GM18951 (cell line): ENCODE measurements at regions not wholly inside any gene's neighbourhood (a gene's known extent, or its start where the extent isn't known, plus 50 kb on each side); places are given as distances from the start of the nearest gene placed in this dataset.
"Not testable (repeated sequence)": the region's sequence is repeated elsewhere in the genome, so short reads cannot be mapped to it uniquely, and the experiment has no call there.

Source experiments
- POLR2A ChIP-seq: IDR thresholded peaks from 4 replicates; pipeline ENCODE4 v1.6.1; 2011; ENCODE audit warnings: mild to moderate bottlenecking; ENCODE audit not compliant: insufficient read length, insufficient read depth; ENCODE audit errors: extremely low read depth
- in situ Hi-C: fragments of 300-500 bp; cut with MboI; formaldehyde crosslinking; loops from one replicate; pipeline ENCODE4 v1.12.0; 2022; ENCODE audit warnings: low sequenced_read_pairs, mixed read lengths, inconsistent platforms; ENCODE audit not compliant: unreplicated experiment

- TF ChIP-seq POLR2A, result no peak
- in situ Hi-C loops, result no loop called here
Measured at GRCh38 chr11:69943066-69943465, 123.8 kb upstream of the FGF3 start.

GRCh38 chr11:69943506-69943905, 124.3 kb upstream of the FGF3 start:
- TF ChIP-seq POLR2A, result no peak
- in situ Hi-C loops, result no loop called here

GRCh38 chr11:69944146-69944795, 125.1 kb upstream of the FGF3 start:
- no peak for TF ChIP-seq POLR2A
- in situ Hi-C loops, result no loop called here

DNA sequence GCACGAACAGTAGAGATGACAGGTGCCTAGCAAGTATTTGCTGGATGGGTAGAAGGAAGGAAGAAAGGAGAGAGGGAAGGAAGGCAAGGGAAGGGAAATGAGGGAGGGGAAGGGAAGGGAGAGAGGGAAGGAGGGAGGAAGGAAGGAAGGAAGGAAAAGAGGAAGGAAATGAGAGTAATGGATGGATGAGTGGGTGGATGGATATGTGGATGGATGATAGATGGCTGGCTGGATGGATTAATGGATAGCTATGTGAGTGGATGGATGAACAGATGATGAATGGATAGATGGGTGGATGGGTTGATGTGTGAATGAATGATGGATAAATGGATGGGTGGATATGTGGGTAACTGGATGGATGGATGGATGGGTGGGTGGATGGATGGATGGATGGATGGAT, 125.9 kb upstream of the FGF3 start:
- in situ Hi-C loops, result no loop called here
- TF ChIP-seq POLR2A, result no peak

GRCh38 chr11:69947059-69947792, 128.0 kb upstream of the FGF3 start:
- no peak for TF ChIP-seq POLR2A
- in situ Hi-C loops, result no loop called here

- no peak for TF ChIP-seq POLR2A
- in situ Hi-C loops, result no loop called here
Measured at GRCh38 chr11:69947793-69948255, 128.6 kb upstream of the FGF3 start.

GRCh38 chr11:69948256-69949141, 129.3 kb upstream of the FGF3 start:
- in situ Hi-C loops, result no loop called here
- TF ChIP-seq POLR2A, result no peak

- no peak for TF ChIP-seq POLR2A
- in situ Hi-C loops, result no loop called here
Measured at GRCh38 chr11:69949327-69949726, 128.8 kb upstream of the ANO1 start.

- in situ Hi-C loops, result no loop called here
- no peak for TF ChIP-seq POLR2A
Measured at GRCh38 chr11:69950120-69950519, 128.0 kb upstream of the ANO1 start.

DNA sequence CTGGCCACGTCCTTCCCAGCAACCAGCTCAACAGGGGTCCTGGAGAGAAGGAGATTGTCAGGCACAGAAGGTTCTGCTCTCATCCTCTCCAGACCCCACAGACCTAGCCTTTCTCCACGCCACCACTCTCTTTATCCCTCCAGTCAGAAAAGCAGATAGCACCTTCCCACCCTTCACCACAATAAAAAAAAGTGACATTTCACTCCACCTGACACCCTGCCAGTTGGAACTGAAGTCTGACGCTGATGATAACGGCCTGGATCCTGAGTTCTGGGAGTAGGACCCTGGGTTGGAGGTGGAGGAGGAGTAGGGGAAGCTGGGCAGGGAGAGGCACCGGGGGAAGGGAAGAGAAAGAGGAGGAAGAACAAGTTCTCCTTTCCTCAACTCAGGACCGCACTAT, 127.5 kb upstream of the ANO1 start:
- in situ Hi-C loops, result no loop called here
- no peak for TF ChIP-seq POLR2A

- in situ Hi-C loops, result no loop called here
- TF ChIP-seq POLR2A, result no peak
Measured at GRCh38 chr11:69951821-69952220, 126.3 kb upstream of the ANO1 start.

- in situ Hi-C loops, result not testable (repeated sequence)
Measured at GRCh38 chr11:69952229-69952975, 125.7 kb upstream of the ANO1 start.

- TF ChIP-seq POLR2A, result no peak
- in situ Hi-C loops, result no loop called here
Measured at GRCh38 chr11:69953356-69953755, 124.8 kb upstream of the ANO1 start.
